SU-DHL-6 (cell line): ENCODE measurements at regions not wholly inside any gene's neighbourhood (a gene's known extent, or its start where the extent isn't known, plus 50 kb on each side); places are given as distances from the start of the nearest gene placed in this dataset.

Experiments
- H2AFZ ChIP-seq: fragments of 200-600 bp; sonication (generic); 2 replicates; pipeline ENCODE4 v1.6.1; 2014; ENCODE audit warnings: low read depth, mild to moderate bottlenecking, moderate library complexity, mixed read lengths, antibody characterized with exemption, low read length; ENCODE audit not compliant: severe bottlenecking
- H3F3A ChIP-seq: fragments of 200-600 bp; shearing (Covaris generic); 2 replicates; pipeline ENCODE4 v1.6.0; 2016; ENCODE audit warnings: antibody characterized with exemption, mild to moderate bottlenecking; ENCODE audit not compliant: insufficient read depth
- H3K27ac ChIP-seq: fragments of 200-600 bp; sonication (generic); 2 replicates; pipeline ENCODE4 v1.5.1; 2016; ENCODE audit warnings: low read depth, mild to moderate bottlenecking, low read length, moderate library complexity, mixed read lengths
- H3K27me3 ChIP-seq: fragments of 200-600 bp; sonication (generic), shearing (Covaris generic); 2 replicates; pipeline ENCODE4 v1.6.0; 2014; ENCODE audit warnings: mild to moderate bottlenecking, low read length
- H3K36me3 ChIP-seq: fragments of 200-600 bp; sonication (generic); 2 replicates; pipeline ENCODE4 v1.6.1; 2014; ENCODE audit warnings: mild to moderate bottlenecking, low read length, mixed read lengths
- H3K4me2 ChIP-seq: fragments of 300-600, 200-600 bp; shearing (Covaris generic), sonication (generic); 2 replicates; pipeline ENCODE4 v1.6.0; 2014; ENCODE audit warnings: low read length, low read depth, mild to moderate bottlenecking; ENCODE audit not compliant: poor library complexity, severe bottlenecking
- H3K4me3 ChIP-seq: fragments of 200-600 bp; sonication (generic); 2 replicates; pipeline ENCODE4 v1.5.1; 2014; ENCODE audit warnings: antibody characterized with exemption, low read length, mild to moderate bottlenecking, mixed read lengths; ENCODE audit not compliant: insufficient read depth, poor library complexity, severe bottlenecking
- H3K79me2 ChIP-seq: fragments of 200-600 bp; sonication (generic); 2 replicates; pipeline ENCODE4 v1.6.1; 2014; ENCODE audit warnings: mild to moderate bottlenecking, low read length, moderate library complexity; ENCODE audit not compliant: insufficient read depth
- H3K9ac ChIP-seq: fragments of 200-600 bp; sonication (generic); 2 replicates; pipeline ENCODE4 v1.7.0; 2014; ENCODE audit warnings: mild to moderate bottlenecking, low read length
- H3K9me2 ChIP-seq: fragments of 200-600 bp; sonication (generic); replicated peaks from 2 replicates; pipeline ENCODE4 v1.6.1; 2014; ENCODE audit warnings: low read length; ENCODE audit not compliant: insufficient read depth
- H3K9me3 ChIP-seq: fragments of 200-600 bp; sonication (generic); 2 replicates; pipeline ENCODE4 v1.6.1; 2014; ENCODE audit warnings: low read length, mixed read lengths; ENCODE audit not compliant: insufficient read depth
- H4K20me1 ChIP-seq: fragments of 200-600 bp; sonication (generic); 2 replicates; pipeline ENCODE4 v1.6.1; 2014; ENCODE audit warnings: low read depth, mild to moderate bottlenecking, antibody characterized with exemption, low read length, moderate library complexity, mixed read lengths
- EZH2phosphoT487 ChIP-seq: fragments of 200-600 bp; sonication (generic), shearing (Covaris generic); conservative IDR thresholded peaks from 2 replicates; pipeline ENCODE4 v1.6.1; 2018; ENCODE audit warnings: mild to moderate bottlenecking, antibody characterized with exemption, low read length, moderate library complexity, mixed read lengths
- TF ChIP-seq, protein P1 (sequence below): fragments of 200-600 bp; sonication (generic); IDR thresholded peaks from one replicate; pipeline ENCODE4 v1.5.1; 2017; ENCODE audit warnings: antibody characterized with exemption, mild to moderate bottlenecking, low read length, moderate library complexity; ENCODE audit not compliant: insufficient read depth, poor library complexity, severe bottlenecking

DNA sequence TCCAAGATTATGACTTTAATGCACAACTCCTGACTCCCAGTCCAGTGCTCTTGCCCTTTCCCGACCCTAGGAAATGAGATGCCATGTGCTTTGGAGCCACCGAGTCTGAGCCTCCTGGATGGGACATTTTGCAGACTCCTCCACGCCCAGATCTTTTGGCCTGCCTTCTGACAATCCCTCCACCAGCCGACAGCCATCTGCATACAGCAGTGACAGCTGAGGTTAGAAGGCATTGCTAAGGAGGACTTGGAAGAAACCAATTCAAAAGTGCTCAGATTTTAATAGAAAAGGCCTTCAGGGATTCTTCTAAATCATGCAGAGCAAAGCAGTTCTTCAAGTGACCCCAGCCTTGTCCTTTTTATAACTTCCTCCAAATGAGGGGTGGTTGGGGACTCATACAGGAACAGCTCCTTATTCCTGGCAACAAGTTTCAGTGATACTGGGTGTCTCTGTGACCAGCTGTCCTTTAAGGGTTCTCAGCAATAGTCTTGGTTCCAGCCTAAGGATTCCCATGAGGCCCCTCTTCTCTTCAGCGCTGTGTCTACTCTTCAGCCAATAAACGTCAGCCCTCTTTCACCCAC, 369.3 kb downstream of the PBX1 start:
- Histone ChIP-seq H3F3A (no peaks in the 10 kb centered on the region), H3K4me2 (no peak overlapping the region), H3K9ac (no peak overlapping the region), H3K79me2 (no peaks in the 10 kb centered on the region), H2AFZ (no peak overlapping the region), H3K36me3 (no peaks in the 10 kb centered on the region), H4K20me1 (no peaks in the 10 kb centered on the region), H3K4me3 (no peak overlapping the region), H3K27ac (no peak overlapping the region), H3K27me3 (no peaks in the 10 kb centered on the region), H3K9me3 (no peaks in the 10 kb centered on the region), H3K9me2 (0 out of 2 replicates have a peak, but pooled peaks cover 4% of the 10 kb centered on the region)
- TF ChIP-seq EZH2phosphoT487, result no peak
- TF ChIP-seq, protein P1, sequence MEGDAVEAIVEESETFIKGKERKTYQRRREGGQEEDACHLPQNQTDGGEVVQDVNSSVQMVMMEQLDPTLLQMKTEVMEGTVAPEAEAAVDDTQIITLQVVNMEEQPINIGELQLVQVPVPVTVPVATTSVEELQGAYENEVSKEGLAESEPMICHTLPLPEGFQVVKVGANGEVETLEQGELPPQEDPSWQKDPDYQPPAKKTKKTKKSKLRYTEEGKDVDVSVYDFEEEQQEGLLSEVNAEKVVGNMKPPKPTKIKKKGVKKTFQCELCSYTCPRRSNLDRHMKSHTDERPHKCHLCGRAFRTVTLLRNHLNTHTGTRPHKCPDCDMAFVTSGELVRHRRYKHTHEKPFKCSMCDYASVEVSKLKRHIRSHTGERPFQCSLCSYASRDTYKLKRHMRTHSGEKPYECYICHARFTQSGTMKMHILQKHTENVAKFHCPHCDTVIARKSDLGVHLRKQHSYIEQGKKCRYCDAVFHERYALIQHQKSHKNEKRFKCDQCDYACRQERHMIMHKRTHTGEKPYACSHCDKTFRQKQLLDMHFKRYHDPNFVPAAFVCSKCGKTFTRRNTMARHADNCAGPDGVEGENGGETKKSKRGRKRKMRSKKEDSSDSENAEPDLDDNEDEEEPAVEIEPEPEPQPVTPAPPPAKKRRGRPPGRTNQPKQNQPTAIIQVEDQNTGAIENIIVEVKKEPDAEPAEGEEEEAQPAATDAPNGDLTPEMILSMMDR, result no peak

DNA sequence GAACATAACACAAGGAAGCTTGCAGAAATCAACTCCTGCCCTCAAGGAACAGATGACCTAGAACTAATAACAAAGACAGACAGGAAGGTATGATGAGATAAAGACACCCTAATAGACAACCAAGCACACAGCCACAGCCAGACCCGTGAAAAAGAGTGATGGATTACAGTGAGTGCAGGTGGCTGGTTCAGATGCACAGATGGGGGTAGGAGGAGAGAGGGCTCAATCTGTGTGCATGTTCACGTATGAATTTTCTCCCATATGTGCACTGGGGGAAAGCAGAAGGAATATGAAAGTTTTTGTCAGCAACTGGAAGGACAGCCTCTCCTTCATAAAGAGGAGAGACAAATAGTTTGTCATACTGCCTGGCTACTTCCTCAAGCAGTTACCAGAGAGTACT, 367.1 kb downstream of the PBX1 start:
- H3K9me2 ChIP-seq, result no peaks in the 10 kb centered on the region
- H3K4me2 ChIP-seq, result no peak overlapping the region
- no peaks in the 10 kb centered on the region for H3K9me3 ChIP-seq
- H3K79me2 ChIP-seq, result no peaks in the 10 kb centered on the region
- H3K4me3 ChIP-seq, result no peak overlapping the region
- no peak overlapping the region for H3K9ac ChIP-seq
- no peak overlapping the region for H3K27ac ChIP-seq
- no peaks in the 10 kb centered on the region for H4K20me1 ChIP-seq
- no peak overlapping the region for H2AFZ ChIP-seq
- TF ChIP-seq EZH2phosphoT487, result no peak
- TF ChIP-seq, protein P1, result no peak
- H3F3A ChIP-seq, result no peaks in the 10 kb centered on the region
- H3K36me3 ChIP-seq, result no peaks in the 10 kb centered on the region
- H3K27me3 ChIP-seq, result no peaks in the 10 kb centered on the region

DNA sequence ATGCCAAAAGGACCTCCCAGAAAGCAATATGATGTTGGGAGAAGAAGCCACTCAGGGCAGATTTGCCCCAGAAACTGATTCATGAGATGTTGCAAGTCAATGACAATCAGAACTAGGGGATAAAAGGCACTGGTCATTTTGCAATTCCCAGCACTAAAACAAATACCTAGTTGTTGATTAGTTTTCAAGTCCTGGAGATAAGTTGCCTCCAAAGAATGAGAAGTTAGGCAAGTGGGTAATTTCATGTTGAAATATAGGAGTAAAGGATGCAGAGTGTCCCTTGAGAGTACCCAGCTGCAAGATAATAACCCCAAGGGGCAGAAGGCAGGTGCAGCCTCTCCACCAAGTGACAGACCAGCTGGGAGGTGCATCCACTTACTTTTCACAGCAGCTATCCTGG, 363.6 kb downstream of the PBX1 start:
- no peak overlapping the region for H3K4me3 ChIP-seq
- H3K27ac ChIP-seq, result no peak overlapping the region
- no peaks in the 10 kb centered on the region for H3K9me2 ChIP-seq
- H3K9me3 ChIP-seq, result no peaks in the 10 kb centered on the region
- no peaks in the 10 kb centered on the region for H4K20me1 ChIP-seq
- no peaks in the 10 kb centered on the region for H3K36me3 ChIP-seq
- no peak overlapping the region for H3K4me2 ChIP-seq
- no peaks in the 10 kb centered on the region for H3K79me2 ChIP-seq
- H3K27me3 ChIP-seq, result no peaks in the 10 kb centered on the region
- H2AFZ ChIP-seq, result no peak overlapping the region
- H3F3A ChIP-seq, result no peaks in the 10 kb centered on the region
- no peak for TF ChIP-seq EZH2phosphoT487
- TF ChIP-seq, protein P1, result no peak
- H3K9ac ChIP-seq, result no peak overlapping the region

DNA sequence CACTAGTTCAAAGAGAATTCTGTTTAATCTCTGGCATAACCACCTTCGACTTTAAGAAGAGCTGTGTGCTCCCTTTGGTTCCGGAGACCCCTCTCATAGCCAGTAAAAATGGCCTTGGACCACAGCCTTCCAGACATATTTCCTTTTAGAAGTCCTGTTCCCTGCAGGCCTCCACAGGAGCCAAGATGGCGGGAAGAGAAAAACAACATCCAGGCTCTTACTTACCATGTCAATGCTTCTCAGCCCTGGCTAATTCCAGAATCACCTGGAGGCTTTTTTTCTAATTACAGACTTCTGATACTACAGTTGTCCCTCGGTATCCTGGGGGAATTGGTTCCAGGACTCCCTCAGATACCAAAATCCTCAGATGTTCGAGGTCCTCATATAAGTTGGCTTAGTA, 362.5 kb downstream of the PBX1 start:
- no peaks in the 10 kb centered on the region for H3K9me3 ChIP-seq
- H3K4me2 ChIP-seq, result no peak overlapping the region
- no peak overlapping the region for H3K4me3 ChIP-seq
- H3K9me2 ChIP-seq, result no peaks in the 10 kb centered on the region
- no peak overlapping the region for H3K9ac ChIP-seq
- H3F3A ChIP-seq, result no peaks in the 10 kb centered on the region
- TF ChIP-seq EZH2phosphoT487, result no peak
- TF ChIP-seq, protein P1, result no peak
- H4K20me1 ChIP-seq, result no peaks in the 10 kb centered on the region
- no peak overlapping the region for H2AFZ ChIP-seq
- H3K36me3 ChIP-seq, result no peaks in the 10 kb centered on the region
- H3K79me2 ChIP-seq, result no peaks in the 10 kb centered on the region
- H3K27ac ChIP-seq, result no peak overlapping the region
- H3K27me3 ChIP-seq, result no peaks in the 10 kb centered on the region
